ENCODE measurements at regions not wholly inside any gene's neighbourhood (a gene's known extent, or its start where the extent isn't known, plus 50 kb on each side); places are given as distances from the start of the nearest gene placed in this dataset.

DNA sequence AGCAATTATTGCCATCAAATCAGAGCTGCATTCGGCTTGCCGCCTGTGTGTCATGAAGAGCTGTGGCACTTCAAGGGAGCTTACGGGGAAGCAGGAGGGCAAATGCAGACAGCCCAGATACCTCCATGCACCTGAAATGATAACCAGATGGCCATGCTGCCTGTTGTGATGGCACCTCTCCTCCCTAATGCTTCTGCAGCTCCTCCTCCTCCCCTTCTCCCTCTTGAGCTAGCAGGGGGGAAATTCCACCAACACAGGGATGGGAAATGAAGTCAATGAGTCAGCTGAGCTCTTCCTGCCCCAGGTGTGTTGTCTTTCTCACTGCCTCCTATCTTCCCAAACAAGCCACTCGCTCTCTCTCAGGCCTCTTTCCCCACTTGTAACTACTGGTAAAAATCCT is 565.0 kb downstream of the BCOR start:
- DNase-seq: no peak
- Histone ChIP-seq H3K4me1 (ENCODE audit: insufficient read depth) (no peaks in the 10 kb centered on the region), H3K36me3 (no peaks in the 10 kb centered on the region), H3K9me3 (no peaks in the 10 kb centered on the region), H3K4me3 (no peak overlapping the region), H3K27ac (no peak overlapping the region), H3K27me3 (no peaks in the 10 kb centered on the region)
- intact Hi-C loops (cut with DNase I): no loop called here
- WGBS, 3 donors: 88 to 97% (median 91%) methylated on average over 4 of the region's 4 CpGs
- TF ChIP-seq EP300 (IDR thresholded peaks at IDR 0.05) (no peak), POLR2A (IDR thresholded peaks at IDR 0.05) (no peak)
- TF ChIP-seq, protein P1, sequence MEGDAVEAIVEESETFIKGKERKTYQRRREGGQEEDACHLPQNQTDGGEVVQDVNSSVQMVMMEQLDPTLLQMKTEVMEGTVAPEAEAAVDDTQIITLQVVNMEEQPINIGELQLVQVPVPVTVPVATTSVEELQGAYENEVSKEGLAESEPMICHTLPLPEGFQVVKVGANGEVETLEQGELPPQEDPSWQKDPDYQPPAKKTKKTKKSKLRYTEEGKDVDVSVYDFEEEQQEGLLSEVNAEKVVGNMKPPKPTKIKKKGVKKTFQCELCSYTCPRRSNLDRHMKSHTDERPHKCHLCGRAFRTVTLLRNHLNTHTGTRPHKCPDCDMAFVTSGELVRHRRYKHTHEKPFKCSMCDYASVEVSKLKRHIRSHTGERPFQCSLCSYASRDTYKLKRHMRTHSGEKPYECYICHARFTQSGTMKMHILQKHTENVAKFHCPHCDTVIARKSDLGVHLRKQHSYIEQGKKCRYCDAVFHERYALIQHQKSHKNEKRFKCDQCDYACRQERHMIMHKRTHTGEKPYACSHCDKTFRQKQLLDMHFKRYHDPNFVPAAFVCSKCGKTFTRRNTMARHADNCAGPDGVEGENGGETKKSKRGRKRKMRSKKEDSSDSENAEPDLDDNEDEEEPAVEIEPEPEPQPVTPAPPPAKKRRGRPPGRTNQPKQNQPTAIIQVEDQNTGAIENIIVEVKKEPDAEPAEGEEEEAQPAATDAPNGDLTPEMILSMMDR (IDR thresholded peaks at IDR 0.05): no peak

DNA sequence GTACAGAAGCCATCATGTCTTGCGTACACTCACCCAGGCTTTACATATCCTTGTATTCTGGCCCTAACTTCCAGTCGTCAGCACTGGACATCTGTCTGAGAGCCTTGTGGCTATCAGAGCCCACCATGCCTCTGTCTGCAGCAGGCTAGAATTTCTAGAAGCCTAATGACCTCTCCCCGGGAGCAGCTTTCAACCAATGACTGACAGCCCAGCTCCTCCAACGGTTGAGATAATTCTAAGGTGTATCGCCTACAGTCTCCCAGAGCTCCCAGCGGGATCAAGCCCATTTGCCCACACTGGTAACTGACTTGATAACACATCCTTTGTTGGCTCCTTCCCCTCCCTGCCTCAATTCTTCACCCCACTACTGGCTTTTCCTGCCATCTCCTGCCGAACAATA is 562.8 kb downstream of the BCOR start:
- H3K27ac ChIP-seq: no peak overlapping the region
- no peak overlapping the region for H3K4me3 ChIP-seq
- WGBS, 3 donors: 83 to 87% (median 85%) methylated on average over 7 of the region's 7 CpGs
- intact Hi-C loops (cut with DNase I): no loop called here
- TF ChIP-seq POLR2A (IDR thresholded peaks at IDR 0.05): no peak
- no peak for TF ChIP-seq EP300 (IDR thresholded peaks at IDR 0.05)
- TF ChIP-seq, protein P1 (IDR thresholded peaks at IDR 0.05): no peak
- DNase-seq: no peak
- H3K36me3 ChIP-seq: no peaks in the 10 kb centered on the region
- H3K9me3 ChIP-seq: no peaks in the 10 kb centered on the region
- H3K27me3 ChIP-seq: no peaks in the 10 kb centered on the region
- H3K4me1 ChIP-seq (ENCODE audit: insufficient read depth): no peaks in the 10 kb centered on the region

DNA sequence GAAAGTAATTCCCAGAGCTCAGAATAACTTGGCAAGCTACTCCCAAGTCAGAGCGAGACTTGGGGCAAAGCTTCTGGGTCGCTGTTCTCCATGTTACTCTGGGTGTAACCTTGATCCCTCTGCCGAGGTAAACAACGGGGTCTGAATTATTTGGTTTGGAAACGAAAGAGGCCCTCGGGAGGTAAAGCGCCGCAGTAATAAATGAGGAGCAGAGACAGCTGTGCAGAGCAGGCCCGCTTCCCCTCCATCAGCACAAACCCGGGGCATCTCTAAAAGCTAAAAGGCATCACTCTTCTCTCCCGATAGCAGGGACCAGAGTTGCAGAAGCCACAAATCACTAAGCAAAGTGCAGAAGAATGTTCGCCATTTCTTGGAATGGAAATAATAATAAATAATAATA is 561.5 kb downstream of the BCOR start:
- H3K27ac ChIP-seq: no peak overlapping the region
- 44 to 66% (median 52%) methylated on average over 12 of the region's 12 CpGs for WGBS, 3 donors
- H3K4me1 ChIP-seq (ENCODE audit: insufficient read depth): no peaks in the 10 kb centered on the region
- H3K36me3 ChIP-seq: no peaks in the 10 kb centered on the region
- no peaks in the 10 kb centered on the region for H3K9me3 ChIP-seq
- TF ChIP-seq EP300 (IDR thresholded peaks at IDR 0.05) (no peak), POLR2A (IDR thresholded peaks at IDR 0.05) (no peak)
- TF ChIP-seq, protein P1 (IDR thresholded peaks at IDR 0.05): no peak
- intact Hi-C loops (cut with DNase I): no loop called here
- DNase-seq: no peak
- no peaks in the 10 kb centered on the region for H3K27me3 ChIP-seq
- no peak overlapping the region for H3K4me3 ChIP-seq

DNA sequence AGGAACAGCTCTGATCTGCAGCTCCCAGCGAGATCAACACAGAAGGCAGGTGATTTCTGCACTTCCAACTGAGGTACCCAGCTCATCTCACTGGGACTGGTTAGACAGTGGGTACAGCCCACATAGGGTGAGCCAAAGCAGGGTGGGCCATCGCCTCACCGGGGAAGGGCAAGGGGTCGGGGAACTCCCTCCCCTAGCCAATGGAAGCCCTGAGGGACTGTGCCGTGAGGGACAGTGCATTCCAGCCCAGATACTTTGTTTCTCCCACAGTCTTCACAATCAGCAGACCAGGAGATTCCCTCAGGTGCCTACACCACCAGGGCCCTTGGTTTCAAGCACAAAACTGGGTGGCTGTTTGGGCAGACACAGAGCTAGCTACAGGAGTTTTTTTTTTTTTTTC is 555.9 kb downstream of the BCOR start:
- H3K36me3 ChIP-seq: no peaks in the 10 kb centered on the region
- TF ChIP-seq EP300 (IDR thresholded peaks at IDR 0.05): no peak
- TF ChIP-seq POLR2A (IDR thresholded peaks at IDR 0.05): no peak
- TF ChIP-seq, protein P1 (IDR thresholded peaks at IDR 0.05): no peak
- no peak for DNase-seq
- H3K9me3 ChIP-seq: peaks cover 0 to 4% of the 10 kb centered on the region in 2 donors
- intact Hi-C loops (cut with DNase I): no loop called here
- no peak overlapping the region for H3K27ac ChIP-seq
- no peak overlapping the region for H3K4me3 ChIP-seq
- no peaks in the 10 kb centered on the region for H3K27me3 ChIP-seq
- WGBS, 3 donors: 73 to 74% (median 74%) methylated on average over 4 to 5 of the region's 5 CpGs
- no peaks in the 10 kb centered on the region for H3K4me1 ChIP-seq (ENCODE audit: insufficient read depth)

DNA sequence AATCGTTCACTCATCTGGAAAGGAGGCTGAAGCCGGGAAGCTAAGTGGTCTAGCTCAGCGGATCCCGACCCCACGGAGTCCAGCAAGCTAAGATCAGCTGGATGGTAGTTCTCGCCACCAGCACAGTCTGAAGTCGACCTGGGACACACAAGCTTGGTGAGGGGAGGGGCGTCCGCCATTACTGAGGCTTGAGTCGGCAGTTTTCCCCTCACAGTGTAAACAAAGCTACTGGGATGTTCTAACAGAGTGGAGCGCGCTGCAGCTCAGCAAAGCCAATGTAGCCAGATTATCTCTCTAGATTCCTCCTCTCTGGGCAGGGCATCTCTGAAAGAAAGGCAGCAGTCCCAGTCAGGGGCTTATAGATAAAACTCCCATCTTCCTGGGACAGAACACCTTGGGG is 555.4 kb downstream of the BCOR start:
- TF ChIP-seq POLR2A (IDR thresholded peaks at IDR 0.05): no peak
- no peak for TF ChIP-seq EP300 (IDR thresholded peaks at IDR 0.05)
- TF ChIP-seq, protein P1 (IDR thresholded peaks at IDR 0.05): no peak
- DNase-seq: no peak
- WGBS, 3 donors: 72 to 81% (median 75%) methylated on average over 12 of the region's 12 CpGs
- Histone ChIP-seq H3K36me3 (no peaks in the 10 kb centered on the region), H3K27ac (no peak overlapping the region), H3K27me3 (no peaks in the 10 kb centered on the region), H3K4me3 (no peak overlapping the region), H3K9me3 (peaks cover 0 to 4% of the 10 kb centered on the region in 2 donors), H3K4me1 (ENCODE audit: insufficient read depth) (no peaks in the 10 kb centered on the region)
- intact Hi-C loops (cut with DNase I): no loop called here

Measured in ovary (tissue), 7 donors.